Fibroblast of skin of left biceps (primary cell): ENCODE measurements at regions not wholly inside any gene's neighbourhood (a gene's known extent, or its start where the extent isn't known, plus 50 kb on each side); places are given as distances from the start of the nearest gene placed in this dataset.
A peak's percentile ranks its signal among the peaks of the same experiment; 100 is the strongest.
"Not testable (repeated sequence)": the region's sequence is repeated elsewhere in the genome, so short reads cannot be mapped to it uniquely, and the experiment has no call there.

Source experiments
- DNase-seq, 2 experiments: peaks; one replicate each; pipeline ENCODE4 v3.0.0-alpha.2; 2013; ENCODE audit warnings: low read depth in 2 of 2

DNA sequence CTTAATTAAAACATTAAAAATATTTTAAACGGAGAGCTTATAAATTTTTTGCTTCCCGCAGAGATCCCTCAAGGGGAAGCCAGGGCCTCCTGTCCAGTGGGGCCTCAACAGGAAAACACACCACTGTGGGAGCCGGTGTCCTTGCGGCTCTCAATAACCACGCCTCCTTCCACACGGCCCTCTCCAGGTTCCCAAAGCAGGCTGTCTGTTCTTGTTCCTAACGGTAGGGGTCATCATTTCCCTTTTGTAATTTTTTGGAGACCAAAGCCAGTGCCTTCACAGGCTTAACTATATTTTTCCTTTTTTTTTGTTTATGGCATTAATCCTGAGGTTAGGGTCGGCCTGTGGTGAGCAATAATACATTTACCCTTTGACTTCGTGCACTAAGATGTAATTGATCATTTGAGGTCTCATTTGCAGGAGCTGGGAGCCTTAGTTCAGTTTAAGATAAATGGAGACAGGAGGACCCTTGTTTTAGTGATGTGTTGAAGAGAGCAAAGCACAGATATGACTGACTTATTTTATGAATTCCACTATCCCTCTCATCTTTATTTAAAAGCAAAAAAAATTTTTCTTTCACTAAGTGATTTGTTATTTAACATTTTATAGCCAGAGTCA, 77.5 kb upstream of the N4BP1 start:
- DNase-seq, result peak; percentile 21 to 25

DNA sequence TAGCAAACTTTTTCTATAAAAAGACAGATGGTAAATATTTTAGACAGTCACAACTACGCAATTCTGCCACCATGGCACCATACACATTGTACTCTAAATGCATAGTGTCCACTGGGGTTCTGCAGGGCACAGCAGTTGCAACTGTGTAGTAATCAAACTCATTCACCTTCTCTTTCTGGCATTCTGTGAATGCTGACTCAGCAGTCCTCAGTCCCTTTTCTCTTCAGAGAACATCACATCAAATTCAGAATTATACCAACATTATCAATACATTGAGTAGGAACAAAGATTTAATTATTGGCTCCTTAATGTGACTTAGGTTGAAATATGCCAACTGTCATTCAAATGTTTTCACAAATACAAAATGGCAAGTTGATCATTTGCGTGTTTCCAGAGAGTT, 74.2 kb upstream of the N4BP1 start:
- no peak for DNase-seq

DNA sequence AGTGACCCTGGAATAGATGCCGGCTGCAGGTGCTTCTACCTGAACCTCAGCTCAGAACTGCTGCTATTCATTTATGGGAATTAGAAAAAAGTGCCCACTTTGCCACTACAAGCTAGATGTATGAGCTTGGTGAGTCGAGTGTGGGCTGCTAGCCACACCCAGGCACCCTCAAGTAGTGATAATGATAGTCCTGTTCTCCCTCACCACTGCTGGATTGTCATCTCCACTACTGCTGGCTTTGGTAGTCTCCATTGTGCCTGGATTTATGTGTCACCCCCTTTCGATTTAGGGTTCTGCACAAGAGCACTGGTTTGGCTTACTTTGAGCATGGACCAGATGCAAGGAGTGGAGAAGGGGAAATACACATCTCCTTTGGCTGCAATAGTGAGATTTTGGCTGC, 73.0 kb upstream of the N4BP1 start:
- DNase-seq, result no peak

DNA sequence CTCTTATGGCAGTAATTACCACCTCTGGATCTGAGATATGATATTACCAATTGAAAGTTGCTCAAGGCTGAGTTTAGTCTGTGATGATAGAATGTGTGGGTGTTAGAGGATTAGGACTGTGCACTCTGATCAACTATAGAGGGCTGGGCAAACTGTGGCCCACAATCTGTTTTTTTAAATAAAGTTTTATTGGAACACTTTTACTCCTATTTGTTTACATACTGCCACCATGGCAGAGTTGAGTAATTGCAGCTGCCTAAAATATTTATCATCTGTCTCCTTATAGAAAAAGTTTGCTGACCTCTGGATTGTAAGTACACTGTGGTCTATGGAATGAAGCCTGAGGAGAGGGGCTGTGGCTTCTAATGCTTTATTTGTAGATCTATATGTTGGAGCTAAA, 71.5 kb upstream of the N4BP1 start:
- DNase-seq, result no peak

DNA sequence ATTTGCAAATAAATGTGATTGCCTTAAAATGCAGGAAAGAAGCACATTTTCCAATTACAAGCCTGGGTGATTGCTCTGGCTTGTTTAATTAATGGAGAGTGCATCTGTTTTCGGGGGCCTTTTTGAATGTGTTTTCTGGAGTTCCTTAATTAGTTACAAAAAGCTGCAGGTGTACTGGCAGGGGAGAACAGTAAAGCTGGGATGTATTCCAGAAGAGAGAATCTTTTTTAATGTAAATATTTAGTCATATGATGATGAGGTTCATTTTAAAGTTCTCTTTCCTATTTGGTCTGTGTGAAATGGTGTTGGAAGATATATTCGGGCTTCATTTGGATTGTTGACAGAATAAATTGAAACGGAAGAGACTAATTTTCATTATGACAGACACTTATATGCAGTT, 70.9 kb upstream of the N4BP1 start:
- no peak for DNase-seq

DNA sequence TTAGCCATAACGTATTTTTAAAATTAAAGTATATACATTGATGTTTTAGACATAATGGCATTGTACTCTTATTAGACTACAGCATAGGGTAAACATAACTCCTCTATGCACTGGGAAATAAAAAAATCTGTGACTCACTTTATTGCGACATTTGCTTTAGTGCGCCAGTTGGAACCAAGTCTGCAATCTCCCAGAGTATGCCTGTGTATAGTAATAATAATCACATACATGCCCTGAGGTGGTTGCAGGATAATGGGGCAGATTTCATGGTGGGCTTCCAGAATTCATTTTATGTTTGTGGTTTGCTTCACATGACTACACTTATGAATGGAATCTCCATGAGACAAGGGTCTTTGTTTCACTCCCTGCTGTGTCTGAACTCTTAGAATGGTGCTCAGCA, 66.9 kb upstream of the N4BP1 start:
- DNase-seq, result no peak

DNA sequence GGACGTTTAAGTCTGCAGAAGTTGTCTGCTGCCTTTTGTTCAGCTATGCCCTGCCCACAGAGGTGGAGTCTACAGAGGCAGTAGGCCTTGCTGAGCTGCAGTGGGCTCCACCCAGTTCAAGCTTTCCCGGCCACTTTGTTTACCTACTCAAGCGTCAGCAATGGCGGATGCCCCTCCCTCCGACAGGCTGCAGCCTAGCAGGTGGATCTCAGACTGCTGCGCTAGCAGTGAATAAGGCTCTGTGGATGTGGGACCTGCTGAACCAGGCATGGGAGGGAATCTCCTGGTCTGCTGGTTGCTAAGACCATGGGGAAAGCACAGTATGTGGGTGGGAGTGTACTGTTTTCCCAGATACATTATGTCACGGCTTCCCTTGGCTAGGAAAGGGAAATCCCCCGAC, 58.2 kb upstream of the N4BP1 start:
- not testable (repeated sequence) for DNase-seq

DNA sequence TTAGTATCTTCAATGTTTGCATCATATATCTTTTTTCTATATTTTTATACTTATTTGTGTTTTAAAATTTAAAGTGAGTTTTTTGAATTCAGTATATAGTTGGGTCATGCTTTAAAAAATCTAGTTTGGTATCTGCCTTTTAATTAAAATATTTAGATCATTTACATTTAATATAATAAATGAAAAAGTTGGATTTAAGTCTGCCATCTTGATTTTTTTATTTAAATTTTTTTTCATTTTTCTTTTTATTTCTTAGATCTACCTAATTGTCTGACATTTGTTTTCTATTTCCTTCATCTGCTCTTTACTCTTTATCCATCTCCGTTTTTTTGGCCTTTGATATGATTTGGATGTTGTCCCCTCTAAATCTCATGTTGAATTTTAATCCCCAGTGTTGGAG, 50.0 kb upstream of the N4BP1 start:
- no peak for DNase-seq
